ENCODE measurements at regions not wholly inside any gene's neighbourhood (a gene's known extent, or its start where the extent isn't known, plus 50 kb on each side); places are given as distances from the start of the nearest gene placed in this dataset.

GRCh38 chr15:59867086-59867855, 136.8 kb upstream of the FOXB1 start:
- no peak for TF ChIP-seq ZNF274 (IDR thresholded peaks at IDR 0.05; ENCODE audit: low read depth, low read length)
- TF ChIP-seq POLR2AphosphoS5 (IDR thresholded peaks at IDR 0.05; ENCODE audit: low read depth, low read length): no peak
- no peak for TF ChIP-seq CTCF (IDR thresholded peaks at IDR 0.05 in 2 of 3, conservative IDR thresholded peaks at IDR 0.05 in 1 of 3; ENCODE audit: borderline replicate concordance in 1 of 3, insufficient read depth in 1 of 3, low read depth in 2 of 3, low read length in 2 of 3)
- TF ChIP-seq POLR2A (IDR thresholded peaks at IDR 0.05; ENCODE audit: borderline replicate concordance, extremely low read depth, insufficient read depth, insufficient read length): no peak
- TF ChIP-seq CEBPB (IDR thresholded peaks at IDR 0.05; ENCODE audit: low read depth): no peak
- TF ChIP-seq EZH2 (IDR thresholded peaks at IDR 0.05): no peak
- no peak for TF ChIP-seq EZH2phosphoT487 (IDR thresholded peaks at IDR 0.05; ENCODE audit: borderline replicate concordance)
- no peak for TF ChIP-seq SRF (IDR thresholded peaks at IDR 0.05; ENCODE audit: low read depth)
- no peak for TF ChIP-seq ZFX (IDR thresholded peaks at IDR 0.05)
- TF ChIP-seq CBX3 (IDR thresholded peaks at IDR 0.05; ENCODE audit: low read depth): no peak
- no peak for TF ChIP-seq RAD21 (IDR thresholded peaks at IDR 0.05; ENCODE audit: low read depth)
- TF ChIP-seq MAX (IDR thresholded peaks at IDR 0.05): no peak
- TF ChIP-seq SP1 (IDR thresholded peaks at IDR 0.05; ENCODE audit: low read depth): no peak
- no peak for TF ChIP-seq EGR1 (IDR thresholded peaks at IDR 0.05; ENCODE audit: low read depth)

All from HCT116 (cell line).